BJ (cell line): ENCODE measurements at regions not wholly inside any gene's neighbourhood (a gene's known extent, or its start where the extent isn't known, plus 50 kb on each side); places are given as distances from the start of the nearest gene placed in this dataset.

Experiments
- CTCF ChIA-PET: fragments of 350-600 bp; formaldehyde crosslinking; extraction: SDS; loops from one replicate; lab custom pipeline; 2021; ENCODE audit warnings: antibody characterized with exemption, inconsistent platforms; lab: Yijun Ruan, JAX
- POLR2A ChIA-PET: fragments of 300-600 bp; sonication (Branson Sonifier 250); formaldehyde crosslinking; extraction: SDS; loops from one replicate; lab custom pipeline; 2021; ENCODE audit warnings: antibody characterized with exemption; lab: Charles Lee
- DNase-seq: peaks from one replicate; pipeline ENCODE4 v3.0.0-alpha.2; 2011; ENCODE audit warnings: low read depth
- H3K27me3 ChIP-seq: 2 replicates; pipeline ENCODE4 v1.6.0; 2011; ENCODE audit warnings: low read length; ENCODE audit not compliant: control insufficient read depth, insufficient read depth
- H3K36me3 ChIP-seq: 2 replicates; pipeline ENCODE4 v1.5.1; 2011; ENCODE audit warnings: low read length; ENCODE audit not compliant: control insufficient read depth, insufficient read depth
- H3K4me3 ChIP-seq: 2 replicates; pipeline ENCODE4 v1.5.1; 2011; ENCODE audit warnings: low read depth, mild to moderate bottlenecking, control low read depth, low read length
- TF ChIP-seq, protein P1 (sequence below): IDR thresholded peaks from 2 replicates; pipeline ENCODE4 v1.5.1; 2011; ENCODE audit warnings: low read depth, mild to moderate bottlenecking, control low read depth, inconsistent platforms, low read length, moderate library complexity; ENCODE audit not compliant: insufficient read depth

DNA sequence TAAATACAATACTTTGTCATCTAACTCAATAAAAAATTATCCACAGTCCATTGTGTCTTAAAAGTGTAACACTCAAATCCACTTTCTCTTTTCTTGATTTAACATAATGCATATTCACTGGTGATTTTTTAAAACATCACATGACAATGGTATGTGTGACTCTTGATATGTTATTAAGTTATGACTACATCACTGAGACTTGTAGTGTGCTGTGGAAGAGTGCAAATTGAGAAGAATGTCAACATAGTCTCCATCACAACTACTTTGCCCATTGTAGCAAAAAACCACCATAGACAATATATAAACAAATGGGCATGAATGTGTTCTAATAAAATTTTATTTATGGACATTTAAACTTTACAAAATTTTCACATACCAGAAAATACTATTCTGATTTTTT, 380.7 kb upstream of the PMFBP1 start:
- Histone ChIP-seq H3K27me3 (no peaks in the 10 kb centered on the region), H3K4me3 (no peak overlapping the region), H3K36me3 (no peaks in the 10 kb centered on the region)
- ChIA-PET POLR2A (no interaction called here), CTCF (no interaction called here)
- no peak for DNase-seq
- TF ChIP-seq, protein P1, sequence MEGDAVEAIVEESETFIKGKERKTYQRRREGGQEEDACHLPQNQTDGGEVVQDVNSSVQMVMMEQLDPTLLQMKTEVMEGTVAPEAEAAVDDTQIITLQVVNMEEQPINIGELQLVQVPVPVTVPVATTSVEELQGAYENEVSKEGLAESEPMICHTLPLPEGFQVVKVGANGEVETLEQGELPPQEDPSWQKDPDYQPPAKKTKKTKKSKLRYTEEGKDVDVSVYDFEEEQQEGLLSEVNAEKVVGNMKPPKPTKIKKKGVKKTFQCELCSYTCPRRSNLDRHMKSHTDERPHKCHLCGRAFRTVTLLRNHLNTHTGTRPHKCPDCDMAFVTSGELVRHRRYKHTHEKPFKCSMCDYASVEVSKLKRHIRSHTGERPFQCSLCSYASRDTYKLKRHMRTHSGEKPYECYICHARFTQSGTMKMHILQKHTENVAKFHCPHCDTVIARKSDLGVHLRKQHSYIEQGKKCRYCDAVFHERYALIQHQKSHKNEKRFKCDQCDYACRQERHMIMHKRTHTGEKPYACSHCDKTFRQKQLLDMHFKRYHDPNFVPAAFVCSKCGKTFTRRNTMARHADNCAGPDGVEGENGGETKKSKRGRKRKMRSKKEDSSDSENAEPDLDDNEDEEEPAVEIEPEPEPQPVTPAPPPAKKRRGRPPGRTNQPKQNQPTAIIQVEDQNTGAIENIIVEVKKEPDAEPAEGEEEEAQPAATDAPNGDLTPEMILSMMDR, result no peak

DNA sequence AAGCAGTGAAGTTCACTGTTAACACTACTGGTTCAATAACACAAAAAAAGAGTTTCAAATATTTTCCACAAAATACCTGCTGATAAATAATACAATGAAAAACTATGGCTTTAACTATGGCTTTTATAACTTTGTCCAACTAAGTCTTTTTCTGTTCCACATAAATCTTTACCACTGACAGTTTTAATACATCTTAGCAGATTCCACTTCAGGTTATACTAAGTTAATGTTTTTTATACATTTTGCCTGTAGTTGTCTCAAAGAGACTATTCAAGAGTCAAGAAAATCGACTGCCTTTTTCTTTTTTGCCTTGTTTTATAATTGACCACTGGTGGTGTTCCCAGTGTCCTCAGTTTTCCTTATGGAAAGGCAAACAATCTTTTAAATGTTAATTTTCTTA, 379.7 kb upstream of the PMFBP1 start:
- no peak for DNase-seq
- Histone ChIP-seq H3K36me3 (no peaks in the 10 kb centered on the region), H3K4me3 (no peak overlapping the region), H3K27me3 (no peaks in the 10 kb centered on the region)
- TF ChIP-seq, protein P1, result no peak
- ChIA-PET CTCF (interaction anchor here (0.9 kb wide), 1 partner anchor 320 kb away, joined by 4 read pairs; no protein-coding TSS in a partner anchor), POLR2A (interaction anchor here (0.9 kb wide), 1 partner anchor 132 kb away, joined by 3 read pairs; no protein-coding TSS in a partner anchor)

DNA sequence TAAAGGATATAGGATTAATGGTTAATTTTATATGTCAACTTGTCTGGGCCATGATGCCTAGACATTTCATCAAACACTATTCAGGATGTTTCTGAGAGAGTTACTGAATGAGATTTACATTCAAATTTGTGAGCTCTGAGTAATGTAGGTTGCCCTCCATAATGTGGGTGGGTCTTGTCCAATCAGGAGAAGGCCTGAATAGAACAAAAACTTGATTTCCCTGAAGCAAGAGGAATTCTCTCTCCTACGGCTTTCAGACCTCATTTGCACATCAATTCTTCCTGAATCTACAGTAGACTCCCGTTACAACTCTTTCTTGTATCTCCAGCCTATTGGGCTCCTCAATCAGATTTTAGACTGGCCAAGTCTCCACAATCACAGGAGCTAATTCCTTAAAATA, 377.9 kb upstream of the PMFBP1 start:
- TF ChIP-seq, protein P1, result no peak
- no peak for DNase-seq
- CTCF ChIA-PET, result interaction anchor here (1.0 kb wide), 1 partner anchor 8 kb away, joined by 3 read pairs; no protein-coding TSS in a partner anchor
- Histone ChIP-seq H3K36me3 (no peaks in the 10 kb centered on the region), H3K4me3 (no peak overlapping the region), H3K27me3 (no peaks in the 10 kb centered on the region)
- POLR2A ChIA-PET, result no interaction called here

DNA sequence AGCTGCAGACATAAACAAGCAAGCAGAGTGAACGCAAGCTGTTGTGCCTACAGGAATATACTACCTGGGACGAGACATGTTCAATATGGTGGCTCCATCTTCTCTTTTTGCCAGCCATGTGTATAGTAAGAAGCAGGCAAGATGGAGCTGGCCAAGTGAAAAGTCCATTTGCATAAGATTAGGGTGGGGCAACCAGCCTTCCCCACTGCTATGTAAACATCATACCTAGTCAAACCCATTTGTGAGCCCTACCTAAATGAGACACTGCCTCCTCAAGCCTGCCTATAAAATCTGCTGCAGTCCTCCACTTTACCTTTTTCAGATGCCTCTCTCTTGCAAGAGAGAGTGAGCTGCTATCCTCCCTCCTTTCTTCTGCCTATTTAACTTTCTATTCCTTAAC, 370.1 kb upstream of the PMFBP1 start:
- no peaks in the 10 kb centered on the region for H3K27me3 ChIP-seq
- no peaks in the 10 kb centered on the region for H3K36me3 ChIP-seq
- no peak for DNase-seq
- no peak overlapping the region for H3K4me3 ChIP-seq
- TF ChIP-seq, protein P1, result no peak
- ChIA-PET POLR2A (no interaction called here), CTCF (interaction anchor here (0.9 kb wide), 1 partner anchor 8 kb away, joined by 3 read pairs; no protein-coding TSS in a partner anchor)

DNA sequence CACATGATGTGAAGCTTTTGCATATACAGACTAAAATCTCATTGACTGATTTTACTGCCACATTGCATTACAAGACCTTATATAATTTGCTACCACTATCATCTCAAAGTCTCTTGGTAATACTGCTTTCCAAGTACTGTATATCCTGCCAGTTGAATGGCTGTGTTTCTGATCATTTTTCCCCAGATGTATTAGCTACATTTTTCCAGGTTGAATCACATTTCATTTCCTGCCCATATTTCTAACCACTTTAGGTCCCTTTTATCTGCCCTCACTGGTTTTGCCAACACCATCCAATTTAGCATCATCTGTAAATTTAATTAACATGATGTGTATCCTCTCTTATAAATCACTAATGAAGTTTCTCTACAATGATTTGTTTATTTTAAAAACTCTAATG, 365.7 kb upstream of the PMFBP1 start:
- DNase-seq, result no peak
- POLR2A ChIA-PET, result no interaction called here
- no peaks in the 10 kb centered on the region for H3K27me3 ChIP-seq
- no peaks in the 10 kb centered on the region for H3K36me3 ChIP-seq
- CTCF ChIA-PET, result no interaction called here
- no peak overlapping the region for H3K4me3 ChIP-seq
- TF ChIP-seq, protein P1, result no peak
